Activated CD4-positive, alpha-beta memory T cell treated with anti-CD3 and anti-CD28 coated beads for 36 hours (primary cell): ENCODE measurements at regions not wholly inside any gene's neighbourhood (a gene's known extent, or its start where the extent isn't known, plus 50 kb on each side); places are given as distances from the start of the nearest gene placed in this dataset.

Experiments used
- CTCF ChIA-PET: fragments of 350-600 bp; sonication (Branson Sonifier 250); formaldehyde crosslinking; loops from one replicate; lab custom pipeline; 2021; ENCODE audit warnings: antibody characterized with exemption, inconsistent platforms; lab: Charles Lee
- POLR2A ChIA-PET: fragments of 350-600 bp; sonication (Branson Sonifier 250); formaldehyde crosslinking; loops from one replicate; lab custom pipeline; 2021; ENCODE audit warnings: antibody characterized with exemption; lab: Charles Lee
- DNase-seq: peaks from one replicate; pipeline ENCODE4 v3.0.0-alpha.2; 2020
- H3K27ac Mint-ChIP-seq: one replicate; pipeline ENCODE4 v1.8.0; 2021; ENCODE audit warnings: mixed read lengths
- H3K27me3 Mint-ChIP-seq: one replicate; pipeline ENCODE4 v1.8.0; 2021; ENCODE audit warnings: mixed read lengths
- H3K36me3 Mint-ChIP-seq: one replicate; pipeline ENCODE4 v1.8.0; 2021; ENCODE audit warnings: mixed read lengths
- H3K4me1 Mint-ChIP-seq: one replicate; pipeline ENCODE4 v1.8.0; 2021; ENCODE audit warnings: low read depth, mixed read lengths
- H3K4me3 Mint-ChIP-seq: one replicate; pipeline ENCODE4 v1.8.0; 2021; ENCODE audit warnings: mild to moderate bottlenecking, mixed read lengths
- H3K9me3 Mint-ChIP-seq: one replicate; pipeline ENCODE4 v1.8.0; 2021; ENCODE audit warnings: mixed read lengths
- intact Hi-C: fragments of 100-400 bp; cut with micrococcal nuclease; formaldehyde crosslinking; loops from one replicate; pipeline ENCODE4 v1.15.1; 2023

DNA sequence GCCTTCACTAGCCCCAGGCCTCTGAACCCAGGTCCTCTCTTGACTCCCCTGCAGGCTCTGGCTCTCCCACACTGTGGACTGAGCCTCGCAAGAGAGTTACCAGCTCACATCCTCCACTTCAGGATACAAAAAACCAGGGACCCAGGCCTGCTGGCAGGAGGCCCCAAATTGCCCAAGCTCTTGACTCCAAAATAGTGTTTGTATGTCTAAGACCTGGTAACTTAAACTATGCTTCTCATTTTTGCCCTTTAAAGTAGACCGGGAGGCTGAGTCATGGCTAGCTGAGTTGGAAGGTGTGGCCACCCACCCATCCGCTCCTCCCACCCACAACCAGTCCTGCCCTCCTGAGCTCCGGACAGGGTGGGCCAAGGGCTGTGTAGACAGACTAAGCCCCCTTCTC is 250.0 kb downstream of the SOX9 start:
- Mint-ChIP-seq H3K4me1 (no peaks in the 10 kb centered on the region), H3K27me3 (no peaks in the 10 kb centered on the region), H3K36me3 (no peaks in the 10 kb centered on the region), H3K9me3 (no peaks in the 10 kb centered on the region), H3K4me3 (no peak overlapping the region), H3K27ac (no peak overlapping the region)
- intact Hi-C loops = no loop called here
- DNase-seq = no peak
- ChIA-PET CTCF (interaction anchor here (0.6 kb wide), 1 partner anchor 115 kb away, joined by 3 read pairs; no protein-coding TSS in a partner anchor), POLR2A (no interaction called here)

DNA sequence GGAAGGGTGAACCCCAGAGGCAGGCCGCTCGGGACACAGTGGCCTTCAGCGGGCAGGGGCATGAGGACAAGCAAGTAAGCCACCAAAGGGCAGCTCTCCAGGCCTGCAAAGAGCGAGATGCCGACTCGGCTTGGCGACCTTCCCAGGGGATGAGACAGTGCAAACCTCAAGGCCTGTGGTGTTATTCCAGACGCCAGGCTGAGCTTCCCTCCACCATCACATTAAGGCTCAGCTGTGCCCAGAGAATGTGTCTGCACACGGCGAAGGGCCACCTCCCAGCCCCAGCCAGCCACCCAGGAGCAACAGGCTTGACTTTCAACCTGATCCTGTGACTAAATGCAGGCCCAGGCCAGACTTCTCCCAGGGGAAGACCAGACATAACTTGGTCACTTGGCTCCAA is 251.4 kb downstream of the SOX9 start:
- Mint-ChIP-seq H3K36me3 (no peaks in the 10 kb centered on the region), H3K27ac (no peak overlapping the region), H3K27me3 (peaks cover 2% of the 10 kb centered on the region), H3K4me1 (no peaks in the 10 kb centered on the region), H3K9me3 (no peaks in the 10 kb centered on the region), H3K4me3 (no peak overlapping the region)
- DNase-seq = no peak
- CTCF ChIA-PET = no interaction called here
- intact Hi-C loops = no loop called here
- POLR2A ChIA-PET = no interaction called here

DNA sequence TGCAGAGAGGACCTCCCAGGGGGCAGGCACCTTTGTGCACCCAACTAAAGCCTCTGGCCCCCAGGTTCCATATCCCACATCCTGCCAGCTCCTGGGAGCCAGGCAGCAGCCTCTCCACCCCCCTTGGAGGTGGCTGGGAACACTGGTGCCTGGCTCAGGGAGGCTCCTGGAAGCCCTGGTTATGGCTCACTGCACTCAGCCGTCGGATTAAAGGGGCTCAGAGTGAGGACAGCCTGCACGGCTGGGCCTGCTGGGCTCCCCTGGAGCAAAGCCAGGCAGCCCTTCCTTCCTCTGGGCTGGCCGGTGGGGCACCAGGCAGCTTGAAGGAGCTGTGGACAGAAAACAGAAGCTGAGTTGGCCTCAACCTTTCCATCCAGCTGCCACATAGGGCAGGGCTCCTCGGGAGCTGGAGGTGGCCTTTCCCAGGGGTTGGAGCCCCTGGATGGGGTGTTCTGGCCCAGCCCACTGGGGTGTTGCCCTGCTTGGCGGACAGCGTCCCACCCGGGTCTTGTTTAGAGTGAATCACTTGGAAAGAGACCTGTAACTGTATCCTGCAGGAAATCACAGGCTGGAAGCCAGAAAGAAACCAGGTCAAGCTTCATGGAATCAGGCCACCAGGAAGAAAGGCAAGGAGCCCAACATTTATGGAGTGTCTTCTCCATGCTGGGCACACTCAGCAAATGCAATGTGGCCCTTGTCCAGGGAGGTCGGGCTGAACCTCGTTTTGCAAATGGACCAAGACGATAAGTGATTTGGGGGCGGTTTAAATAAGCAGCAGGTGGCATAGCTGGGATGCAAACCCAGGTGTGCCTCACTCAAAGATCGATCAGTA is 253.3 kb downstream of the SOX9 start:
- DNase-seq = no peak
- Mint-ChIP-seq H3K27ac (no peak overlapping the region), H3K27me3 (peaks cover 2% of the 10 kb centered on the region), H3K4me1 (no peaks in the 10 kb centered on the region), H3K4me3 (no peak overlapping the region), H3K36me3 (no peaks in the 10 kb centered on the region), H3K9me3 (no peaks in the 10 kb centered on the region)
- POLR2A ChIA-PET = no interaction called here
- intact Hi-C loops = no loop called here
- CTCF ChIA-PET = no interaction called here

DNA sequence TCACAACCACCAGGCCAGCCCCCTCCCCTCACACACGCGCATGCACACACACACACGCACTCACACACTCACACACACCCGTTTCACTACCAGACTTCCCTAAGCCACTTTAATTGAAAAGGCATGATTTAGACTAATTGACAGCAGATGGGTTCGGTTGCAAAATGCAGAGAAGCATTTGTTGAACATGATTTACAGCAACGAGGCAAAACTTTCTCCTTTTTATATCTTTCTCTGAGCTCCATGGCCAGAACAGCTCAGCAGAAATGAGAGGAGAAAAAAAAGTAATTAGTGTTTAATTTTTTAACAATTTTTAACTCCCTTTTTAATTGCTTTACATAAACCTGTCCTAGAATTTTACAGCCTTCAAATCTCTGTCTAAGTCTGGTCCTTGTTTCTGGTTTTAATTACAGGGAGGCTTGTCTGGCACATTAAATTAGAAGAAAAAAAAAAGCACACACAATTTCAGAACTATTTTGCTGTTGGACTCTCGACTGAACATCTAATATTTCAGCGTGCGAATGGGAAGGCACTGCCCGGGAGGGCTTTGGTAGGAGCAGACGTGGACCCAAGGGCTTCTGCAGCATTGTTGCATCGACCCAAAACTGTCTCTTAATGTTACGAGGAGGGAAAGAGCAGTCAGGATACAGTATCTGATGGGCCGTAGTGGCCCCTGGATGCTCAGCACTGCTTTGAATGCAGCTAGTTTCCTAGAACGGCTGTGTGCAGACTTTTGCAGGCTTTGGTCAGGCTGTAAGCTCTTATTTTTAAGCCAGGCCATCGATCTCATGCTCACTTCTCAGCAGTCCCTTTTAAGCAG is 255.9 kb downstream of the SOX9 start:
- Mint-ChIP-seq H3K4me1 (no peaks in the 10 kb centered on the region), H3K27ac (no peak overlapping the region), H3K27me3 (peaks cover 2% of the 10 kb centered on the region), H3K36me3 (no peaks in the 10 kb centered on the region), H3K4me3 (no peak overlapping the region), H3K9me3 (no peaks in the 10 kb centered on the region)
- no peak for DNase-seq
- intact Hi-C loops = no loop called here
- POLR2A ChIA-PET = no interaction called here
- CTCF ChIA-PET = no interaction called here

DNA sequence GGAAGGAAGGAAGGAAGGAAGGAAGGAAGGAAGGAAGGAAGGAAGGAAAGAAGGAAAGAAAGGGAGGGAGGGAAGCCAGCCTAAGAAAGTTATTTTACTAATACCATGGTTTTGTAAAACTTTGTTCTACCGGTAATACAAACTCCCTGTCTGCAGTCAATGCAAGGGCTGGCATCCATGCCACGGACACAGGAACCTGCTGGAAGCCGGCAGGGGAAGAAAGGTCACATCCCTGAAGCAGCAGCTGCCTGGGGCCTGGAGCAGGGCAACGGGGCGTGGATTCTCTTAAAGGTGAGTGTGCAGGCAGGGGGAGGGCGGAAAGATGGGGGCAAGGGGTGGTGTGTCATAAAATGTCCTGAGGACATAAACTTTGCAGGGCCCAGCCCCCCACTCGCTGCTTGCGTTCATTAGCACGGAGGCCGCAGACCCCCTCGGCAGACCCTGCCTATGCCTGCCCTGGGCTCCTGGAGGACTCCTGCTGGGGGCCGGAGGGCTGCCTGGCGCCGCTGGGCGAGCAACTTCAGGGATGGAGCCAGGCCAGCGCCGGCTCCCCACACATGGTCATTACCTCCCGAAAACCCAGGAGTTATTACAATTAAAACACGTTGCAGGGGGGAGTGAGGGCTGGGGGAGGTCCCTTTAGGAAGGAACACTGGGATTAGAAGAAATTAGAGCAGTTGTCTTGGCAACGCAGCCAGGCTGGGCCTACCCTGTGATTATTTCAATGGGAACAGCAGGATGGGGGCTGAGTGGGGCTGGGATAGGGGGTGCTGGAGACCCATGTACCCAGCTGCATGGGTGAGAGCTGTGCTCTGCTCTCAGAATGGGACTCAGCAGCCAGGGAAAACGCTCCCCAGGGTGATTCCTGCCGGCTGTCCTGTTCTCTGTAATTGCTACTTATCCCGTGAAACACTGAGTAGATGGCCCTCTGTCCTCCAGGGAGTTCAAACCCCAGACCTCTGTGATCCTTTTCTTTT is 257.9 kb downstream of the SOX9 start:
- ChIA-PET POLR2A (no interaction called here), CTCF (no interaction called here)
- Mint-ChIP-seq H3K36me3 (no peaks in the 10 kb centered on the region), H3K4me1 (no peaks in the 10 kb centered on the region), H3K9me3 (no peaks in the 10 kb centered on the region), H3K4me3 (no peak overlapping the region), H3K27ac (no peak overlapping the region), H3K27me3 (peaks cover 3% of the 10 kb centered on the region)
- DNase-seq = no peak
- intact Hi-C loops = no loop called here

DNA sequence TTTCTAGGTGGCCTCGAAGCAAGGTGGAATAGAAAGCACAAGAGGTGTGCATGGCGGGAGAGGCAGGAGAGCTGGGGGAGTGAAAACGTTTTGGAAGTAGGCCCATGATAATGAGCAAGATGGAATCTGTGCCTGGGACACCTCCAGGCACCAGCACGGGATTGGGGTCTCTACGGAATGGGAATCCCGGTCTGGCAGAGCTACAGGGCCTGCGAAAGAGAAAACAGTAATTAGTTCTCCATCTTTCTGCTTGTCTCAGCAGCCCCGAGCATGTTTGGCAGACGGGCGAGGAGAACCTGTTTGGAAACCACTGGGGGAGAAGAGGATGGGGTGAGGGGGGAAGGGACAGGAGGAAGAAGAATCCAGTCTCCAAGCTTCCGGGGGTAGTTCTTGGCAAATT is 258.7 kb downstream of the SOX9 start:
- Mint-ChIP-seq H3K9me3 (no peaks in the 10 kb centered on the region), H3K27me3 (peaks cover 3% of the 10 kb centered on the region), H3K36me3 (no peaks in the 10 kb centered on the region), H3K4me1 (no peaks in the 10 kb centered on the region), H3K4me3 (no peak overlapping the region), H3K27ac (no peak overlapping the region)
- ChIA-PET POLR2A (no interaction called here), CTCF (no interaction called here)
- no peak for DNase-seq
- intact Hi-C loops = no loop called here

DNA sequence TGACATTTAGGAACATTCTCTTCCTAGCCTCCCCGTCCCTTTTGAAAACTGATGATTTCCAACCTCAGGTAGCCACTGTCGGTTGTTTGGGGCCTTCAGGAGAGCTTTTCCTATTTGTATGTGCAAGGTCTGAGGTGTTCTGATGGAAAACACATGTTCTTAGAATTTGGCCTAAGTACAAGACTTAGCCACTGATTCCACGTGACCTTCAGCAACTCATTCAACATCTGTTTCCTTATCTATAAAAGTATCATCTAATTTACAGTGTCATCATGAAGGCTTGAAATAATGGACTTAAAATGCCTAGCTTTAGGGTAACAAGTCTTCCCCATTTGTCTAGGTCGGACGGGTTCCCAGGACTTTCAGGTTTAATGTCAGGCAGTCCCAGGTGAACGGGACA is 259.3 kb downstream of the SOX9 start:
- Mint-ChIP-seq H3K4me3 (no peak overlapping the region), H3K4me1 (no peaks in the 10 kb centered on the region), H3K9me3 (no peaks in the 10 kb centered on the region), H3K27ac (no peak overlapping the region), H3K36me3 (no peaks in the 10 kb centered on the region), H3K27me3 (peaks cover 3% of the 10 kb centered on the region)
- intact Hi-C loops = no loop called here
- ChIA-PET CTCF (interaction anchor here (0.7 kb wide), 1 partner anchor 160 kb away, joined by 3 read pairs; no protein-coding TSS in a partner anchor), POLR2A (no interaction called here)
- DNase-seq = no peak

DNA sequence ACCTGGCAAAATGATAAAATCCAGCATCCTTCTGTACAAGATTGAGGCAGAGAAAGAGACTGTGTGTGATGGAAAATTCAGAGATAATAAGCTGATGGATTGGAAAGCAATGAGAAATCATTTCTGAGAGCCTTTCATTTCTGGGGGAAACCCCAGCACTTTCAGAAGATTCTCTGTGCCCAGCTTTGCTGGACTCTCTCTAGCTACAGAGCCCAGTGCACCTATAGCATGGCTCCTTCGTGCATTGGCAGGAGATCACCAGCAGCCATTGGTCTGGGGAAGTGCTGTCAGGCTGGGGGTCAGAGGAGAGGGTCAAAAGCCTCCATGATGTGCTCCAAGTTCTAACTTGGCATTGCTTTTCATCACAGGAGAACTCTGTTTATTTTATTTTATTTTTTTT is 259.9 kb downstream of the SOX9 start:
- H3K4me3 Mint-ChIP-seq = no peak overlapping the region
- ChIA-PET CTCF (no interaction called here), POLR2A (no interaction called here)

DNA sequence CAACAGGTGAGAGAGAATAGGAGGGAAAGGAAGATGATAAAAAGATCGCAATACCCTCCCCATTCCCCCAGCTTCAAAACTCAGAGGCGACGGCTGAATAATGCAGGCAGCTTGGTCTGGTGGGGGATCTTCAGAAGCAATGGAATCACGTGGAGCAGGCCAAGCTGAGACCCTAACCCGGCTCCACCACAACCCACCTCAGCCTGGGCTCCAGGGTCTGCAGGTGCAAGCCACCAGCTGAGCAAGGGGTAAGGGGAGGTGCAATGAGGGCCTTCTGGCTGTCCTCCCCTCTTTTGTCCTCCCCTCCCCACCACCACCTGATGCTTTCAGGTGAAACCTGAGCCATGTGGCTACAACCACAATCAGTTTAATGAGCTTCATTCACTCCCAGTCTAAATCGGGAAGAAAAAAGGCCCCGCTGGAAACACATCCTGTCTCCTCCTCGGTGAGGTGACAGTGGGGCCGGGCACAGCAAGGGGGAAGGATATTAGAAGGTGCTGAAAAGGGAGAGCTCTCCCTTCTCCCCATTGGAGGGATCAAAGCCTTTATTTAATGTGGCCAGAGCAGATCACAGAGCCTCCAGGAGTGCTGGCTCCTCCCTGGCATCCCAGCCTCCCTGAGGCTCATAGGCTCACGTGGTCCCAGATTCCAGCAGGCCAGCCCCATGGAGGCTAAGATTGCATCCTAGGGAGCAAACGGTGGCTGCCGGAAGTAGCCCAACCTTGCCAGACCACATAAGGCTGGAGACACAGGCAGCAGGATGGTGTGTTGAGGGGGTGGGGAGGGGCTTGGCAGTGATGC is 261.0 kb downstream of the SOX9 start:
- ChIA-PET CTCF (no interaction called here), POLR2A (no interaction called here)
- intact Hi-C loops = no loop called here
- Mint-ChIP-seq H3K27me3 (peaks cover 5% of the 10 kb centered on the region), H3K27ac (no peak overlapping the region), H3K36me3 (no peaks in the 10 kb centered on the region), H3K4me1 (no peaks in the 10 kb centered on the region), H3K9me3 (no peaks in the 10 kb centered on the region), H3K4me3 (no peak overlapping the region)
- no peak for DNase-seq

More for the DNA sequence above, 259.9 kb downstream of the SOX9 start:
- no peaks in the 10 kb centered on the region for H3K36me3 Mint-ChIP-seq
- DNase-seq = no peak
- intact Hi-C loops = no loop called here
- H3K27ac Mint-ChIP-seq = no peak overlapping the region
- no peaks in the 10 kb centered on the region for H3K4me1 Mint-ChIP-seq
- H3K9me3 Mint-ChIP-seq = no peaks in the 10 kb centered on the region
- peaks cover 5% of the 10 kb centered on the region for H3K27me3 Mint-ChIP-seq

DNA sequence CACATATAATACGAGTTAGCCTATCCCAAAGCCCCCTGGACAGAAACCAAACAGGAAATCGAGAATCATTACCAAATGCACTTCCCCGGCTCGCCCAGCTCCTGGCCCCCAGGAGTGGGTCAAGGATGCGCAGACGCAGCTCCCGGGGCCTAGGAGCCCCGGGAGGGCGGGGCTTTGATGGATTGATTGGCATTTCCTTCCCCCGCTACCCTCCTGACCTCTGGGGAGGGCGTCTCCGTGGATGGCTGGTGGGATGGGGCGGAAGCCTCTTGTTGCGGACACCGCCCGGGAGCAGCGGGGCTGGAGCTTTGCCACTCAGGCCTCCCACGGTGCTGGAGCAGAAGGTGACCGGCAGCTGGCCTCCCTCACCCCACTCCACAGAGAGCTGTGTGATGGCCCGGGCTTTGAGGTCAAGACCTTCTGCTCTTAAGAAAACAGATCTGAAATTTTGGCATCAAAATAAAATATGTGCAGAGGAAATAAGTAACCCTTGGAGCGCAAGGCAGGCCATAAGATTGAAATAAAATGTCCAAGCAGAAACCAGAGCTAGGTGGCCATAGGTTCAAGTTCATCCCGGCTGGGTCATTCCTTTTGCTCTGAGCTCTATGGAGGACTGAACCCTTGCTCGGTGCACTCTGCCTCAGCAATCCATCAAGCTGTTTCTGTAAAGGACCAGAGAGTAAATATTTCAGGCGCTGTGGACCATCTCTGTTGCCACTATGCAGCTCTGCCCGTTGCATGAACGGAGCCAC is 262.3 kb downstream of the SOX9 start:
- no peaks in the 10 kb centered on the region for H3K36me3 Mint-ChIP-seq
- no peak overlapping the region for H3K27ac Mint-ChIP-seq
- ChIA-PET CTCF (no interaction called here), POLR2A (no interaction called here)
- intact Hi-C loops = no loop called here
- H3K4me3 Mint-ChIP-seq = no peak overlapping the region
- H3K27me3 Mint-ChIP-seq = peaks cover 8% of the 10 kb centered on the region
- no peaks in the 10 kb centered on the region for H3K9me3 Mint-ChIP-seq
- H3K4me1 Mint-ChIP-seq = no peaks in the 10 kb centered on the region
- no peak for DNase-seq

DNA sequence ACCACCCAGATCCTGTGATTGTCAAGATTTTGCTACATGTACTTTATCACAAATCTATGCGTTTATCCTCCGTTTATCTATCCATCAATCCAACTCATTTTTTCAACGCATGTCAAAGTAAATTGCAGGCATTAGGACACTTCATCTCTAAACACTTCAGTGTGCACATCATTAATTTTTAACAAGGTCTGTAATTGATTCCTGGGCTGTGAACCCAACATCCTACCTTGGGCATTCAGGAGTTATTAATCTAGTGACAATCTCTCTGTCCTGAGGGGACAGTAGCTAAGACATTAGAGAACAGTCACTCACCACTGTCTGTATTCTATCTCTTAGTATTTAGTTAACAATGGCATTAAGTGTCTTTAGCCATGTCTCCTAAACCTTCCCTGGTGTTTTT is 264.7 kb downstream of the SOX9 start:
- ChIA-PET CTCF (no interaction called here), POLR2A (no interaction called here)
- intact Hi-C loops = no loop called here

More for the DNA sequence above, 264.7 kb downstream of the SOX9 start:
- no peaks in the 10 kb centered on the region for H3K4me1 Mint-ChIP-seq
- no peak overlapping the region for H3K27ac Mint-ChIP-seq
- H3K27me3 Mint-ChIP-seq = peaks cover 8% of the 10 kb centered on the region
- DNase-seq = no peak
- H3K9me3 Mint-ChIP-seq = no peaks in the 10 kb centered on the region
- no peak overlapping the region for H3K4me3 Mint-ChIP-seq
- no peaks in the 10 kb centered on the region for H3K36me3 Mint-ChIP-seq
